A549 (cell line): ENCODE measurements at regions not wholly inside any gene's neighbourhood (a gene's known extent, or its start where the extent isn't known, plus 50 kb on each side); places are given as distances from the start of the nearest gene placed in this dataset.

ENCODE experiments used
- CHD4 ChIP-seq: fragments of 200-600 bp; sonication (generic); IDR thresholded peaks from 2 replicates; pipeline ENCODE4 v1.6.1; 2016; ENCODE audit warnings: antibody characterized with exemption, mild to moderate bottlenecking, borderline replicate concordance
- EP300 ChIP-seq, 2 experiments: fragments of >200 bp; sonication (Bioruptor Twin); formaldehyde crosslinking; IDR thresholded peaks; 2 replicates in 1 of 2; 3 replicates in 1 of 2; pipeline ENCODE4 v1.6.1; 2016 to 2017
- HDAC2 ChIP-seq: fragments of 200-600 bp; sonication (generic); IDR thresholded peaks from 2 replicates; pipeline ENCODE4 v1.6.1; 2016
- MAFK ChIP-seq: fragments of 450-650 bp; IDR thresholded peaks from 2 replicates; pipeline ENCODE4 v1.6.1; 2014; ENCODE audit not compliant: partially characterized antibody
- NPAS2 ChIP-seq: fragments of 250-450 bp; sonication (Bioruptor Pico); IDR thresholded peaks from 2 replicates; pipeline ENCODE4 v1.8.0; 2022; ENCODE audit warnings: mild to moderate bottlenecking, moderate library complexity, borderline replicate concordance
- POLR2A ChIP-seq: IDR thresholded peaks from 2 replicates; pipeline ENCODE4 v1.6.1; 2012; ENCODE audit warnings: mild to moderate bottlenecking, low read length
- SMC3 ChIP-seq: fragments of >200 bp; sonication (Bioruptor Twin); formaldehyde crosslinking; IDR thresholded peaks from 3 replicates; pipeline ENCODE4 v1.6.1; 2018; ENCODE audit warnings: inconsistent platforms
- TF ChIP-seq, protein P1 (sequence below): fragments of >200 bp; sonication (Bioruptor Twin); formaldehyde crosslinking; IDR thresholded peaks from 3 replicates; pipeline ENCODE4 v1.5.1; 2016
- TF ChIP-seq, protein P2 (sequence below): IDR thresholded peaks from 2 replicates; pipeline ENCODE4 v1.6.1; 2012
- TF ChIP-seq, protein P3 (sequence below): fragments of 150-350 bp; IDR thresholded peaks from 2 replicates; pipeline ENCODE4 v1.6.1; 2014; ENCODE audit warnings: low read depth, mild to moderate bottlenecking, low read length
- TF ChIP-seq, protein P4 (sequence below): fragments of 200-600 bp; sonication (generic); IDR thresholded peaks from 2 replicates; pipeline ENCODE4 v1.6.1; 2016; ENCODE audit warnings: antibody characterized with exemption, mild to moderate bottlenecking, moderate library complexity
- TF ChIP-seq, protein P5 (sequence below): fragments of 450-650 bp; IDR thresholded peaks from 2 replicates; pipeline ENCODE4 v1.6.1; 2014; ENCODE audit warnings: antibody characterized with exemption

DNA sequence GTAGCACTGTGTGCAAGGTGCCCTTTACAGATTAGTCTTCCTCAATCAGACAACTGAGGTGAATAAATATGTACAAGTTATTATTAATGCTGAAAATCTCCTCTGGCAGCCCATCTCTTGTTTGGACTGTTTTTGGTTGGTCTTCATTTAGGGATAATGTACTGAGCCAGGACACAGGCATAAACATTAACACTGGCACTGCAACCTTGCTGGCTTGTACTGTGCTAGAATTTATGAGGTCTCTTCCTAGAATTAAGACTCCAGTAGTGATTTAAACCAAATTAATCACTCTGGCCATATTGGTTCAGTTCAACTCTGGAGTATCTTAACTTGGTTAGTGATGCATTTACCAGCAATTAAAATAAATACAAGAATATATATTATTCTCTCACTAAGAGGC is 244.7 kb upstream of the GK2 start:
- TF ChIP-seq, protein P1, sequence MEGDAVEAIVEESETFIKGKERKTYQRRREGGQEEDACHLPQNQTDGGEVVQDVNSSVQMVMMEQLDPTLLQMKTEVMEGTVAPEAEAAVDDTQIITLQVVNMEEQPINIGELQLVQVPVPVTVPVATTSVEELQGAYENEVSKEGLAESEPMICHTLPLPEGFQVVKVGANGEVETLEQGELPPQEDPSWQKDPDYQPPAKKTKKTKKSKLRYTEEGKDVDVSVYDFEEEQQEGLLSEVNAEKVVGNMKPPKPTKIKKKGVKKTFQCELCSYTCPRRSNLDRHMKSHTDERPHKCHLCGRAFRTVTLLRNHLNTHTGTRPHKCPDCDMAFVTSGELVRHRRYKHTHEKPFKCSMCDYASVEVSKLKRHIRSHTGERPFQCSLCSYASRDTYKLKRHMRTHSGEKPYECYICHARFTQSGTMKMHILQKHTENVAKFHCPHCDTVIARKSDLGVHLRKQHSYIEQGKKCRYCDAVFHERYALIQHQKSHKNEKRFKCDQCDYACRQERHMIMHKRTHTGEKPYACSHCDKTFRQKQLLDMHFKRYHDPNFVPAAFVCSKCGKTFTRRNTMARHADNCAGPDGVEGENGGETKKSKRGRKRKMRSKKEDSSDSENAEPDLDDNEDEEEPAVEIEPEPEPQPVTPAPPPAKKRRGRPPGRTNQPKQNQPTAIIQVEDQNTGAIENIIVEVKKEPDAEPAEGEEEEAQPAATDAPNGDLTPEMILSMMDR: no peak
- TF ChIP-seq CHD4 (no peak), NPAS2 (CRISPR knock-in tag) (no peak), SMC3 (no peak), POLR2A (no peak), HDAC2 (no peak), MAFK (no peak), EP300 (IDR thresholded peaks at IDR 0.05) (no peak)
- TF ChIP-seq, protein P2, sequence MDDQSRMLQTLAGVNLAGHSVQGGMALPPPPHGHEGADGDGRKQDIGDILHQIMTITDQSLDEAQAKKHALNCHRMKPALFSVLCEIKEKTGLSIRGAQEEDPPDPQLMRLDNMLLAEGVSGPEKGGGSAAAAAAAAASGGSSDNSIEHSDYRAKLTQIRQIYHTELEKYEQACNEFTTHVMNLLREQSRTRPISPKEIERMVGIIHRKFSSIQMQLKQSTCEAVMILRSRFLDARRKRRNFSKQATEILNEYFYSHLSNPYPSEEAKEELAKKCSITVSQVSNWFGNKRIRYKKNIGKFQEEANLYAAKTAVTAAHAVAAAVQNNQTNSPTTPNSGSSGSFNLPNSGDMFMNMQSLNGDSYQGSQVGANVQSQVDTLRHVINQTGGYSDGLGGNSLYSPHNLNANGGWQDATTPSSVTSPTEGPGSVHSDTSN: no peak
- TF ChIP-seq, protein P3, sequence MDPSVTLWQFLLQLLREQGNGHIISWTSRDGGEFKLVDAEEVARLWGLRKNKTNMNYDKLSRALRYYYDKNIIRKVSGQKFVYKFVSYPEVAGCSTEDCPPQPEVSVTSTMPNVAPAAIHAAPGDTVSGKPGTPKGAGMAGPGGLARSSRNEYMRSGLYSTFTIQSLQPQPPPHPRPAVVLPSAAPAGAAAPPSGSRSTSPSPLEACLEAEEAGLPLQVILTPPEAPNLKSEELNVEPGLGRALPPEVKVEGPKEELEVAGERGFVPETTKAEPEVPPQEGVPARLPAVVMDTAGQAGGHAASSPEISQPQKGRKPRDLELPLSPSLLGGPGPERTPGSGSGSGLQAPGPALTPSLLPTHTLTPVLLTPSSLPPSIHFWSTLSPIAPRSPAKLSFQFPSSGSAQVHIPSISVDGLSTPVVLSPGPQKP: no peak
- TF ChIP-seq, protein P4, sequence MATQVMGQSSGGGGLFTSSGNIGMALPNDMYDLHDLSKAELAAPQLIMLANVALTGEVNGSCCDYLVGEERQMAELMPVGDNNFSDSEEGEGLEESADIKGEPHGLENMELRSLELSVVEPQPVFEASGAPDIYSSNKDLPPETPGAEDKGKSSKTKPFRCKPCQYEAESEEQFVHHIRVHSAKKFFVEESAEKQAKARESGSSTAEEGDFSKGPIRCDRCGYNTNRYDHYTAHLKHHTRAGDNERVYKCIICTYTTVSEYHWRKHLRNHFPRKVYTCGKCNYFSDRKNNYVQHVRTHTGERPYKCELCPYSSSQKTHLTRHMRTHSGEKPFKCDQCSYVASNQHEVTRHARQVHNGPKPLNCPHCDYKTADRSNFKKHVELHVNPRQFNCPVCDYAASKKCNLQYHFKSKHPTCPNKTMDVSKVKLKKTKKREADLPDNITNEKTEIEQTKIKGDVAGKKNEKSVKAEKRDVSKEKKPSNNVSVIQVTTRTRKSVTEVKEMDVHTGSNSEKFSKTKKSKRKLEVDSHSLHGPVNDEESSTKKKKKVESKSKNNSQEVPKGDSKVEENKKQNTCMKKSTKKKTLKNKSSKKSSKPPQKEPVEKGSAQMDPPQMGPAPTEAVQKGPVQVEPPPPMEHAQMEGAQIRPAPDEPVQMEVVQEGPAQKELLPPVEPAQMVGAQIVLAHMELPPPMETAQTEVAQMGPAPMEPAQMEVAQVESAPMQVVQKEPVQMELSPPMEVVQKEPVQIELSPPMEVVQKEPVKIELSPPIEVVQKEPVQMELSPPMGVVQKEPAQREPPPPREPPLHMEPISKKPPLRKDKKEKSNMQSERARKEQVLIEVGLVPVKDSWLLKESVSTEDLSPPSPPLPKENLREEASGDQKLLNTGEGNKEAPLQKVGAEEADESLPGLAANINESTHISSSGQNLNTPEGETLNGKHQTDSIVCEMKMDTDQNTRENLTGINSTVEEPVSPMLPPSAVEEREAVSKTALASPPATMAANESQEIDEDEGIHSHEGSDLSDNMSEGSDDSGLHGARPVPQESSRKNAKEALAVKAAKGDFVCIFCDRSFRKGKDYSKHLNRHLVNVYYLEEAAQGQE: no peak
- TF ChIP-seq, protein P5, sequence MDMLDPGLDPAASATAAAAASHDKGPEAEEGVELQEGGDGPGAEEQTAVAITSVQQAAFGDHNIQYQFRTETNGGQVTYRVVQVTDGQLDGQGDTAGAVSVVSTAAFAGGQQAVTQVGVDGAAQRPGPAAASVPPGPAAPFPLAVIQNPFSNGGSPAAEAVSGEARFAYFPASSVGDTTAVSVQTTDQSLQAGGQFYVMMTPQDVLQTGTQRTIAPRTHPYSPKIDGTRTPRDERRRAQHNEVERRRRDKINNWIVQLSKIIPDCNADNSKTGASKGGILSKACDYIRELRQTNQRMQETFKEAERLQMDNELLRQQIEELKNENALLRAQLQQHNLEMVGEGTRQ: no peak
